K562 (cell line): ENCODE measurements at regions not wholly inside any gene's neighbourhood (a gene's known extent, or its start where the extent isn't known, plus 50 kb on each side); places are given as distances from the start of the nearest gene placed in this dataset.

Experiments
- E2F3 ChIP-seq: fragments of 250-450 bp; sonication (Bioruptor Pico); IDR thresholded peaks from 2 replicates; pipeline ENCODE4 v1.4.0; 2020; ENCODE audit warnings: mild to moderate bottlenecking
- MXI1 ChIP-seq: IDR thresholded peaks from 2 replicates; pipeline ENCODE4 v1.6.1; 2011; ENCODE audit warnings: low read depth, mild to moderate bottlenecking, improper control_type of control experiment, low read length
- PTBP1 ChIP-seq: fragments of 200-400 bp; formaldehyde crosslinking; IDR thresholded peaks from 2 replicates; pipeline ENCODE4 v1.6.1; 2017; ENCODE audit warnings: low read depth, low read length
- RBM22 ChIP-seq: fragments of 200-400 bp; formaldehyde crosslinking; IDR thresholded peaks from 2 replicates; pipeline ENCODE4 v1.6.1; 2018; ENCODE audit warnings: low read length, low read depth; ENCODE audit not compliant: poor library complexity, severe bottlenecking
- TBP ChIP-seq: optimal IDR thresholded peaks from 2 replicates; pipeline ENCODE3; 2011; ENCODE audit warnings: low read depth, low read length, improper control_type of control experiment
- TGIF2 ChIP-seq: sonication (generic); formaldehyde crosslinking; IDR thresholded peaks from 2 replicates; pipeline ENCODE4 v1.8.1; 2022; ENCODE audit warnings: mild to moderate bottlenecking, missing genetic modification reagents, moderate library complexity

- no peak for TF ChIP-seq TGIF2 (CRISPR knock-in tag)
- peak; percentile 74; the same call in 1 of the 2 replicates for TF ChIP-seq MXI1
- no peak for TF ChIP-seq PTBP1
- TF ChIP-seq E2F3 (CRISPR knock-in tag): no peak
- TF ChIP-seq RBM22: no peak
- TF ChIP-seq TBP: peak; percentile 66
These were observed 57.5 kb upstream of the SLC7A3 start (continued) for GRCh38 chrX:70988425-70988824.
